GM19043 (cell line): ENCODE measurements at regions not wholly inside any gene's neighbourhood (a gene's known extent, or its start where the extent isn't known, plus 50 kb on each side); places are given as distances from the start of the nearest gene placed in this dataset.

Experiments used
- ATAC-seq: cut with Tn5 transposase; IDR thresholded peaks from one replicate; pipeline ENCODE4 v1.9.1; 2021; ENCODE audit warnings: low read depth; ENCODE audit not compliant: unreplicated experiment

- ATAC-seq = no peak
Observed at GRCh38 chr12:130016986-130017385, 113.2 kb upstream of the TMEM132D start.

- no peak for ATAC-seq
Observed at GRCh38 chr12:130017591-130018449, 114.0 kb upstream of the TMEM132D start.

GRCh38 chr12:130018614-130019013 is 114.8 kb upstream of the TMEM132D start:
- no peak for ATAC-seq

- no peak for ATAC-seq
Observed at GRCh38 chr12:130026608-130027176, 122.9 kb upstream of the TMEM132D start.

- ATAC-seq = no peak
Observed at GRCh38 chr12:130027798-130028197, 124.0 kb upstream of the TMEM132D start.

- no peak for ATAC-seq
Observed at GRCh38 chr12:130029151-130029550, 125.3 kb upstream of the TMEM132D start.

- no peak for ATAC-seq
Observed at GRCh38 chr12:130031041-130031440, 127.2 kb upstream of the TMEM132D start.

- ATAC-seq = peak; percentile 60
Observed at GRCh38 chr12:130031571-130032189, 127.9 kb upstream of the TMEM132D start.

- ATAC-seq = no peak
Observed at GRCh38 chr12:130041983-130042812, 120.1 kb upstream of the FZD10 start.

- no peak for ATAC-seq
Observed at GRCh38 chr12:130043685-130044406, 118.4 kb upstream of the FZD10 start.

GRCh38 chr12:130044991-130045621 is 117.2 kb upstream of the FZD10 start:
- ATAC-seq = no peak

GRCh38 chr12:130049666-130050065 is 112.6 kb upstream of the FZD10 start:
- ATAC-seq = no peak

GRCh38 chr12:130051900-130052299 is 110.4 kb upstream of the FZD10 start:
- ATAC-seq = no peak

- no peak for ATAC-seq
Observed at GRCh38 chr12:130053651-130054069, 108.6 kb upstream of the FZD10 start.

GRCh38 chr12:130054803-130055202 is 107.5 kb upstream of the FZD10 start:
- no peak for ATAC-seq

GRCh38 chr12:130058926-130059472 is 103.3 kb upstream of the FZD10 start:
- ATAC-seq = no peak

GRCh38 chr12:130063866-130064265 is 98.4 kb upstream of the FZD10 start:
- no peak for ATAC-seq

GRCh38 chr12:130064999-130065398 is 97.3 kb upstream of the FZD10 start:
- ATAC-seq = no peak

GRCh38 chr12:130066742-130067141 is 95.5 kb upstream of the FZD10 start:
- ATAC-seq = no peak
